WTC11 (cell line): ENCODE measurements at regions not wholly inside any gene's neighbourhood (a gene's known extent, or its start where the extent isn't known, plus 50 kb on each side); places are given as distances from the start of the nearest gene placed in this dataset.
A peak's percentile ranks its signal among the peaks of the same experiment; 100 is the strongest.

Experiments
- ATAC-seq: fragments of 200-7000 bp; cut with Tn5 transposase; 2 replicates; pipeline ENCODE4 v1.10.0; 2021; ENCODE audit warnings: mild to moderate bottlenecking, moderate library complexity
- CTCF ChIA-PET: fragments of 300-600 bp; sonication (Branson Sonifier 250); formaldehyde crosslinking; loops from one replicate; lab custom pipeline; 2021; ENCODE audit warnings: antibody characterized with exemption; lab: Charles Lee
- POLR2A ChIA-PET: fragments of 350-600 bp; sonication (Branson Sonifier 250); formaldehyde crosslinking; loops from one replicate; lab custom pipeline; 2021; ENCODE audit warnings: antibody characterized with exemption; lab: Charles Lee
- DNase-seq: peaks from one replicate; pipeline ENCODE4 v3.0.0; 2021; ENCODE audit warnings: low spot score
- H3K27ac Mint-ChIP-seq: 2 replicates; pipeline ENCODE4 v1.8.0; 2021; ENCODE audit warnings: mixed read lengths
- H3K27me3 Mint-ChIP-seq: 2 replicates; pipeline ENCODE4 v1.8.0; 2021; ENCODE audit warnings: low read depth, mild to moderate bottlenecking, moderate library complexity, mixed read lengths
- H3K36me3 Mint-ChIP-seq: 2 replicates; pipeline ENCODE4 v1.8.0; 2021; ENCODE audit warnings: mixed read lengths
- H3K4me1 Mint-ChIP-seq: 2 replicates; pipeline ENCODE4 v1.8.0; 2022; ENCODE audit warnings: mixed read lengths
- H3K4me3 Mint-ChIP-seq: 2 replicates; pipeline ENCODE4 v1.8.0; 2021; ENCODE audit warnings: mild to moderate bottlenecking, moderate library complexity, mixed read lengths
- H3K9me3 Mint-ChIP-seq: 2 replicates; pipeline ENCODE4 v1.8.0; 2021; ENCODE audit warnings: mixed read lengths
- CREB1 ChIP-seq: sonication (generic); formaldehyde crosslinking; IDR thresholded peaks from 2 replicates; pipeline ENCODE4 v1.8.0; 2023; ENCODE audit warnings: mild to moderate bottlenecking, missing genetic modification reagents
- E2F4 ChIP-seq: sonication (generic); formaldehyde crosslinking; IDR thresholded peaks from 2 replicates; pipeline ENCODE4 v1.8.1; 2022; ENCODE audit warnings: low read depth, mild to moderate bottlenecking, moderate library complexity, missing genetic modification reagents, borderline replicate concordance
- GTF2I ChIP-seq: fragments of 250-450 bp; sonication (Bioruptor Pico); conservative IDR thresholded peaks from 2 replicates; pipeline ENCODE4 v1.4.0; 2021; ENCODE audit warnings: mild to moderate bottlenecking
- HMGXB4 ChIP-seq: sonication (generic); formaldehyde crosslinking; IDR thresholded peaks from 2 replicates; pipeline ENCODE4 v1.8.1; 2023; ENCODE audit warnings: mild to moderate bottlenecking, moderate library complexity, missing genetic modification reagents
- JUN ChIP-seq: sonication (generic); formaldehyde crosslinking; IDR thresholded peaks from 2 replicates; pipeline ENCODE4 v1.8.0; 2023; ENCODE audit warnings: mild to moderate bottlenecking, missing genetic modification reagents
- MAX ChIP-seq: sonication (generic); formaldehyde crosslinking; IDR thresholded peaks from 2 replicates; pipeline ENCODE4 v1.8.0; 2022; ENCODE audit warnings: mild to moderate bottlenecking, missing genetic modification reagents
- OVOL2 ChIP-seq: fragments of 250-450 bp; sonication (Bioruptor Pico); IDR thresholded peaks from 2 replicates; pipeline ENCODE4 v1.9.0; 2021; ENCODE audit warnings: mild to moderate bottlenecking, borderline replicate concordance
- ZBTB43 ChIP-seq: sonication (generic); formaldehyde crosslinking; IDR thresholded peaks from 2 replicates; pipeline ENCODE4 v1.8.1; 2023; ENCODE audit warnings: mild to moderate bottlenecking, missing genetic modification reagents
- ZMAT4 ChIP-seq: fragments of 250-450 bp; sonication (Bioruptor Pico); IDR thresholded peaks from 2 replicates; pipeline ENCODE4 v1.9.0; 2021; ENCODE audit warnings: mild to moderate bottlenecking
- ZNF219 ChIP-seq: sonication (generic); formaldehyde crosslinking; IDR thresholded peaks from 2 replicates; pipeline ENCODE4 v1.8.0; 2023; ENCODE audit warnings: missing genetic modification reagents, mild to moderate bottlenecking, borderline replicate concordance
- ZNF317 ChIP-seq: sonication (generic); formaldehyde crosslinking; IDR thresholded peaks from 2 replicates; pipeline ENCODE4 v1.8.1; 2023; ENCODE audit warnings: low read depth, mild to moderate bottlenecking, moderate library complexity, missing genetic modification reagents, borderline replicate concordance
- ZNF532 ChIP-seq: fragments of 250-450 bp; sonication (Bioruptor Pico); IDR thresholded peaks from 2 replicates; pipeline ENCODE4 v1.9.0; 2021; ENCODE audit warnings: mild to moderate bottlenecking, borderline replicate concordance

- peaks cover 11% of the 10 kb centered on the region for H3K36me3 Mint-ChIP-seq
- no peak for TF ChIP-seq HMGXB4 (CRISPR knock-in tag)
- TF ChIP-seq GTF2I (CRISPR knock-in tag) = peak; percentile 52; the same call in 1 of the 2 replicates
- TF ChIP-seq ZBTB43 = no peak
- TF ChIP-seq, all 79 proteins: peak for 1
- ChIA-PET CTCF (interaction anchor here (0.5 to 1.1 kb wide), 3 partner anchors 107 to 147 kb away, joined by 3 read pairs; no protein-coding TSS in a partner anchor), POLR2A (no interaction called here)
- H3K27me3 Mint-ChIP-seq = no peaks in the 10 kb centered on the region
- peaks cover 45% of the 10 kb centered on the region for H3K4me1 Mint-ChIP-seq
- peaks cover 16% of the 10 kb centered on the region for H3K9me3 Mint-ChIP-seq
- no peak overlapping the region for H3K4me3 Mint-ChIP-seq
- DNase-seq (no peak), ATAC-seq (no peak)
- no peak overlapping the region for H3K27ac Mint-ChIP-seq
Observed at GRCh38 chr15:101123222-101123910, 128.5 kb downstream of the CHSY1 start.

- peaks cover 10% of the 10 kb centered on the region for H3K9me3 Mint-ChIP-seq
- H3K4me1 Mint-ChIP-seq = peaks cover 41% of the 10 kb centered on the region
- H3K27me3 Mint-ChIP-seq = no peaks in the 10 kb centered on the region
- no peak for TF ChIP-seq JUN (CRISPR knock-in tag)
- TF ChIP-seq ZMAT4 (CRISPR knock-in tag) = no peak
- TF ChIP-seq CREB1 (CRISPR knock-in tag) = no peak
- no peak for TF ChIP-seq OVOL2 (CRISPR knock-in tag)
- no peak for TF ChIP-seq ZNF532 (CRISPR knock-in tag)
- TF ChIP-seq E2F4 = no peak
- no peak for TF ChIP-seq MAX (CRISPR knock-in tag)
- TF ChIP-seq ZNF219 (CRISPR knock-in tag) = no peak
- no peak for TF ChIP-seq ZNF317 (CRISPR knock-in tag)
- no peak overlapping the region for H3K27ac Mint-ChIP-seq
- ATAC-seq (no peak), DNase-seq (no peak)
- H3K36me3 Mint-ChIP-seq = peaks cover 5% of the 10 kb centered on the region
- ChIA-PET CTCF (interaction anchor here (0.5 to 1.1 kb wide), 2 partner anchors 106 to 147 kb away, joined by 3 read pairs; no protein-coding TSS in a partner anchor), POLR2A (no interaction called here)
- no peak overlapping the region for H3K4me3 Mint-ChIP-seq
Observed at GRCh38 chr15:101122806-101123205, 129.0 kb downstream of the CHSY1 start.
